Endothelial cell (in vitro differentiated cells): ENCODE measurements at regions not wholly inside any gene's neighbourhood (a gene's known extent, or its start where the extent isn't known, plus 50 kb on each side); places are given as distances from the start of the nearest gene placed in this dataset.

Experiments
- DNase-seq: peaks from one replicate; pipeline ENCODE4 v3.0.0; 2021; ENCODE audit warnings: low spot score
- H3K27ac Mint-ChIP-seq: one replicate; pipeline ENCODE4 v1.8.0; 2021; ENCODE audit warnings: mixed read lengths, inconsistent platforms; ENCODE audit not compliant: unreplicated experiment
- H3K27me3 Mint-ChIP-seq: one replicate; pipeline ENCODE4 v1.8.0; 2021; ENCODE audit warnings: mild to moderate bottlenecking, moderate library complexity, mixed read lengths, inconsistent platforms; ENCODE audit not compliant: unreplicated experiment
- H3K36me3 Mint-ChIP-seq: one replicate; pipeline ENCODE4 v1.8.0; 2021; ENCODE audit warnings: mild to moderate bottlenecking, low read depth, mixed read lengths, inconsistent platforms; ENCODE audit not compliant: unreplicated experiment
- H3K4me1 Mint-ChIP-seq: one replicate; pipeline ENCODE4 v1.8.0; 2021; ENCODE audit warnings: mild to moderate bottlenecking, mixed read lengths, inconsistent platforms; ENCODE audit not compliant: unreplicated experiment
- H3K4me3 Mint-ChIP-seq: one replicate; pipeline ENCODE4 v1.8.0; 2021; ENCODE audit warnings: mild to moderate bottlenecking, mixed read lengths, inconsistent platforms; ENCODE audit not compliant: unreplicated experiment
- H3K9me3 Mint-ChIP-seq: one replicate; pipeline ENCODE4 v1.8.0; 2021; ENCODE audit warnings: mixed read lengths, inconsistent platforms; ENCODE audit not compliant: unreplicated experiment
- TF ChIP-seq, protein P1 (sequence below): fragments of 200-600 bp; sonication (generic); IDR thresholded peaks from one replicate; pipeline ENCODE4 v1.5.0; 2021; ENCODE audit warnings: antibody characterized with exemption; ENCODE audit not compliant: unreplicated experiment

DNA sequence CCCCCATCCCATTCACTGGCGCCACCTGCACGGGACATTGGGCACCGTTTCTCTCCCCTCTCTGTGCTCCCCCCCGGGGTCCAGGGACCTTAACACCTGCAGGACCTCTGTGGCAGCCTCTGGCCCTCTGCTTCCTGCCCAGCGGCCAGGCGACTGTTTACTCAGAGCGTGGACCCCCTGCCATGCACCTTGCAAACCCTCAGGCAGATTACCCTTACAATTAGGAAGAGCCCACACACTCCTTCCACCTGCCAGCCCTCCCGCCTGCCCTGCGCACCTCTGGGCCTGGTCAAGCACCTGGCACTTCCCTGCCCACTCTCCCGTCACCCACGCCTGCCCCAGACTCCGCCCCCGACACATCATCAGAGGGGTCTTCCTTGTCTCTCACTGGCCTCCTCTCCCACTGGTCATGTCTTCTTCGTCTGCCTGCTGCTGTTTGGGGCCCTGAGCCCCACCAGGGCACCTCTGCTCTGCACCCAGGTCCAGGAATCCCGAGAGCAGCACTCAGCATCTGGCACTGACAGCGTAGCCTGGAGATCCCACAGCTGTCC is 281.3 kb upstream of the IRX4 start:
- no peak overlapping the region for H3K4me3 Mint-ChIP-seq
- no peak for DNase-seq
- peaks cover 3% of the 10 kb centered on the region for H3K27me3 Mint-ChIP-seq
- H3K9me3 Mint-ChIP-seq = peaks cover 8% of the 10 kb centered on the region
- TF ChIP-seq, protein P1, sequence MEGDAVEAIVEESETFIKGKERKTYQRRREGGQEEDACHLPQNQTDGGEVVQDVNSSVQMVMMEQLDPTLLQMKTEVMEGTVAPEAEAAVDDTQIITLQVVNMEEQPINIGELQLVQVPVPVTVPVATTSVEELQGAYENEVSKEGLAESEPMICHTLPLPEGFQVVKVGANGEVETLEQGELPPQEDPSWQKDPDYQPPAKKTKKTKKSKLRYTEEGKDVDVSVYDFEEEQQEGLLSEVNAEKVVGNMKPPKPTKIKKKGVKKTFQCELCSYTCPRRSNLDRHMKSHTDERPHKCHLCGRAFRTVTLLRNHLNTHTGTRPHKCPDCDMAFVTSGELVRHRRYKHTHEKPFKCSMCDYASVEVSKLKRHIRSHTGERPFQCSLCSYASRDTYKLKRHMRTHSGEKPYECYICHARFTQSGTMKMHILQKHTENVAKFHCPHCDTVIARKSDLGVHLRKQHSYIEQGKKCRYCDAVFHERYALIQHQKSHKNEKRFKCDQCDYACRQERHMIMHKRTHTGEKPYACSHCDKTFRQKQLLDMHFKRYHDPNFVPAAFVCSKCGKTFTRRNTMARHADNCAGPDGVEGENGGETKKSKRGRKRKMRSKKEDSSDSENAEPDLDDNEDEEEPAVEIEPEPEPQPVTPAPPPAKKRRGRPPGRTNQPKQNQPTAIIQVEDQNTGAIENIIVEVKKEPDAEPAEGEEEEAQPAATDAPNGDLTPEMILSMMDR = no peak
- H3K36me3 Mint-ChIP-seq = no peaks in the 10 kb centered on the region
- H3K4me1 Mint-ChIP-seq = peaks cover 2% of the 10 kb centered on the region
- H3K27ac Mint-ChIP-seq = no peak overlapping the region

DNA sequence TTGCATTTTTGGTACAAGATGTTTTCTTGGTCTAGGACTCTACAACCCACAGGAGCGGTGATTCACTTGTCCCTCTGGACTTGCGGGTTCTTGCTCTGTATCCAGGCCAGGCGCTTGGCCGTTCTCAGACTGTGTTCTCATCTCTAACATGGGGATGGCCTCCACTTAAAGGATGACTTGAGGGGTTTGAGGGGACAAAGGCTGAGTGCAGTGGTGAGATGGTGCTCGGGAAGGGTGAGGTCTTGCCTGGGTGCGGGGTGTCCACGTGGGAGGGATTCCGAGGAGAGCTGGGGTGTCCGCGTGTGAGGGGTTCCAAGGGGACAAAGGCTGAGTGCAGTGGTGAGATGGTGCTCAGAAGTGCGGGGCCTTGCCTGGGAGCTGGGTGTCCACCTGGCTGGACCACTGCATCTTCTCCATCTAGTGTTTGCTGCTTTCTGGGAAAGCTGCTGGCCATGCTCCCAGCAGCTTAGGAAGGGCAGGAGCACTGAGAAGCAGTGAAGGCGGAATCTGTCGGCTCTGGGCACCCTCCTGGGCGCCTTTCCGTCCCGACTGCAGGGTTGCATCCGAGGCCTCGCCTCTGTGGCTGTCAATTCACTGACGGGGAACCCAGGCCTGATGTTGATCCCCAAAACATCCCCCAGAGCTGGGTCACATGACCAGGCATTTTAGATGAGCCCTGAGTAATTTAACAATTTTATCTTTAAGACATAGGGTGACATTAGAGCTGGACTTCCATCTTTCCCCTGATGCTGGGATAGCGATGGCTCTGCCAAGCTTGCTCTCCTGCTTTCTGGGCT is 280.5 kb upstream of the IRX4 start:
- H3K4me3 Mint-ChIP-seq = no peak overlapping the region
- peaks cover 8% of the 10 kb centered on the region for H3K9me3 Mint-ChIP-seq
- no peaks in the 10 kb centered on the region for H3K36me3 Mint-ChIP-seq
- DNase-seq = no peak
- TF ChIP-seq, protein P1 = no peak
- peaks cover 3% of the 10 kb centered on the region for H3K27me3 Mint-ChIP-seq
- H3K4me1 Mint-ChIP-seq = peaks cover 2% of the 10 kb centered on the region
- no peak overlapping the region for H3K27ac Mint-ChIP-seq

- Mint-ChIP-seq H3K27me3 (peaks cover 5% of the 10 kb centered on the region), H3K4me3 (no peak overlapping the region), H3K27ac (no peak overlapping the region), H3K4me1 (peaks cover 2% of the 10 kb centered on the region), H3K36me3 (no peaks in the 10 kb centered on the region), H3K9me3 (peaks cover 8% of the 10 kb centered on the region)
- TF ChIP-seq, protein P1 = no peak
- DNase-seq = no peak
Observed at GRCh38 chr5:2160811-2161210, 278.1 kb upstream of the IRX4 start.

DNA sequence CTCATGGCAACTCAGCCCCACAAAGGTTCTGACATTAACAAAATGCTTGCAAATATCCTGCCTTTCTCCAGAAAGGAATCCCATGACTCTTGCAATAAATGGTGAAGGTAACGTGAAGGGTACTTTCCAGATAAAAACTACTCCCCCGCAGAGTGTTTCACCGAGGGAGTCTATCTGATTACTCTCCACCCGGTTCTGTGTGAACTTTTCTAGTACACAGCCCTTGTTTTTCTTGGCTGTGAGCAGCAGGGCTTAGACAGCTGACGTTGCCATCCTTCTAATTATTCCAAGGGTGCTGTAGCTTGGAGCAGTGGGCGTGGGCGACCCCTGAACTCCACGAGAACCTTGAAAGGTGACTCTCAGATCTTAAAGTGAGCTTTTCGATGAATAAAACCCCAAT is 276.0 kb upstream of the IRX4 start:
- H3K4me1 Mint-ChIP-seq = no peaks in the 10 kb centered on the region

More for the DNA sequence above, 276.0 kb upstream of the IRX4 start:
- no peaks in the 10 kb centered on the region for H3K36me3 Mint-ChIP-seq
- H3K9me3 Mint-ChIP-seq = peaks cover 4% of the 10 kb centered on the region
- TF ChIP-seq, protein P1 = no peak
- H3K27ac Mint-ChIP-seq = no peak overlapping the region
- no peak overlapping the region for H3K4me3 Mint-ChIP-seq
- DNase-seq = no peak
- H3K27me3 Mint-ChIP-seq = peaks cover 5% of the 10 kb centered on the region
